ENCODE measurements at regions not wholly inside any gene's neighbourhood (a gene's known extent, or its start where the extent isn't known, plus 50 kb on each side); places are given as distances from the start of the nearest gene placed in this dataset.

- H3K4me3 ChIP-seq (ENCODE audit: low read depth, low read length) = no peak overlapping the region
- no peak for DNase-seq (ENCODE audit: low read depth)
- TF ChIP-seq CTCF (IDR thresholded peaks at IDR 0.05; ENCODE audit: low read depth, low read length, missing control alignments) = no peak
- in situ Hi-C loops (cut with HindIII; ENCODE audit: low sequenced_read_pairs) = no loop called here
These were observed 66.7 kb upstream of the IL6 start for GRCh38 chr7:22660293-22660692.

GRCh38 chr7:22659741-22660140 is 67.3 kb upstream of the IL6 start:
- no peak for DNase-seq (ENCODE audit: low read depth)
- in situ Hi-C loops (cut with HindIII; ENCODE audit: low sequenced_read_pairs) = no loop called here
- TF ChIP-seq CTCF (IDR thresholded peaks at IDR 0.05; ENCODE audit: low read depth, low read length, missing control alignments) = no peak
- no peak overlapping the region for H3K4me3 ChIP-seq (ENCODE audit: low read depth, low read length)

GRCh38 chr7:22658031-22658430 is 69.0 kb upstream of the IL6 start:
- TF ChIP-seq CTCF (IDR thresholded peaks at IDR 0.05; ENCODE audit: low read depth, low read length, missing control alignments) = no peak
- in situ Hi-C loops (cut with HindIII; ENCODE audit: low sequenced_read_pairs) = no loop called here
- no peak overlapping the region for H3K4me3 ChIP-seq (ENCODE audit: low read depth, low read length)
- no peak for DNase-seq (ENCODE audit: low read depth)

GRCh38 chr7:22657479-22657878 is 69.5 kb upstream of the IL6 start:
- TF ChIP-seq CTCF (IDR thresholded peaks at IDR 0.05; ENCODE audit: low read depth, low read length, missing control alignments) = no peak
- DNase-seq (ENCODE audit: low read depth) = no peak
- H3K4me3 ChIP-seq (ENCODE audit: low read depth, low read length) = no peak overlapping the region
- in situ Hi-C loops (cut with HindIII; ENCODE audit: low sequenced_read_pairs) = no loop called here

- H3K4me3 ChIP-seq (ENCODE audit: low read depth, low read length) = no peak overlapping the region
- no peak for DNase-seq (ENCODE audit: low read depth)
- in situ Hi-C loops (cut with HindIII; ENCODE audit: low sequenced_read_pairs) = no loop called here
- TF ChIP-seq CTCF (IDR thresholded peaks at IDR 0.05; ENCODE audit: low read depth, low read length, missing control alignments) = no peak
These were observed 71.2 kb upstream of the IL6 start for GRCh38 chr7:22655781-22656180.

GRCh38 chr7:22654831-22655230 is 72.2 kb upstream of the IL6 start:
- in situ Hi-C loops (cut with HindIII; ENCODE audit: low sequenced_read_pairs) = no loop called here
- DNase-seq (ENCODE audit: low read depth) = no peak
- H3K4me3 ChIP-seq (ENCODE audit: low read depth, low read length) = no peak overlapping the region
- TF ChIP-seq CTCF (IDR thresholded peaks at IDR 0.05; ENCODE audit: low read depth, low read length, missing control alignments) = no peak

- no peak for DNase-seq (ENCODE audit: low read depth)
- in situ Hi-C loops (cut with HindIII; ENCODE audit: low sequenced_read_pairs) = no loop called here
- H3K4me3 ChIP-seq (ENCODE audit: low read depth, low read length) = no peak overlapping the region
- TF ChIP-seq CTCF (IDR thresholded peaks at IDR 0.05; ENCODE audit: low read depth, low read length, missing control alignments) = no peak
These were observed 73.0 kb upstream of the IL6 start for GRCh38 chr7:22653951-22654350.

All from astrocyte of the cerebellum (primary cell).